Astrocyte of the cerebellum (primary cell): ENCODE measurements at regions not wholly inside any gene's neighbourhood (a gene's known extent, or its start where the extent isn't known, plus 50 kb on each side); places are given as distances from the start of the nearest gene placed in this dataset.
A peak's percentile ranks its signal among the peaks of the same experiment; 100 is the strongest.

Experiments used
- DNase-seq: peaks from one replicate; pipeline ENCODE4 v3.0.0-alpha.2; 2011; ENCODE audit warnings: low read depth
- H3K4me3 ChIP-seq: 2 replicates; pipeline ENCODE4 v1.5.1; 2011; ENCODE audit warnings: mild to moderate bottlenecking, low read depth, low read length, moderate library complexity
- in situ Hi-C: cut with HindIII; loops from 2 replicates; pipeline ENCODE4 v1.10.0; 2017; ENCODE audit warnings: low sequenced_read_pairs
- TF ChIP-seq, protein P1 (sequence below): IDR thresholded peaks from 2 replicates; pipeline ENCODE4 v1.5.1; 2012; ENCODE audit warnings: low read length, low read depth, moderate library complexity, mild to moderate bottlenecking; ENCODE audit errors: missing control alignments

DNA sequence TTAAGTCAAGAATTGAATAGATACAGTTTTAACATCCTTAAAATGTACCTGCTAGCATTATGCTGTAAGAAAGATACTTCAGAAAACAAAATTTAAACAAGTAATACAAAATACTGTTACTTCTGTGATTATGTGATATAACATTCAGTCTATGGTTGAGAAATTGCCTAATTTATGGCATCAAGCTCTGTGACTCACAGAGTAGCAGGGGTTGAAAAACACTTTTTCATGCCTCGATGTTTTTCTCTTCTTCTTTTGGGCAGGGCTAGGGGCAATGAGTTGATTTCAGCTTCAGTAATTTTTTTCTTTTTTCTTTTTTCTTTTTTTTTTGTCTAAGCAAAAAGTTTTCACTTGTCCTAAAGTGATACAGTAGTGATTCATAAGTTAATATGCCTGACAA, 209.2 kb downstream of the MBL2 start:
- TF ChIP-seq, protein P1, sequence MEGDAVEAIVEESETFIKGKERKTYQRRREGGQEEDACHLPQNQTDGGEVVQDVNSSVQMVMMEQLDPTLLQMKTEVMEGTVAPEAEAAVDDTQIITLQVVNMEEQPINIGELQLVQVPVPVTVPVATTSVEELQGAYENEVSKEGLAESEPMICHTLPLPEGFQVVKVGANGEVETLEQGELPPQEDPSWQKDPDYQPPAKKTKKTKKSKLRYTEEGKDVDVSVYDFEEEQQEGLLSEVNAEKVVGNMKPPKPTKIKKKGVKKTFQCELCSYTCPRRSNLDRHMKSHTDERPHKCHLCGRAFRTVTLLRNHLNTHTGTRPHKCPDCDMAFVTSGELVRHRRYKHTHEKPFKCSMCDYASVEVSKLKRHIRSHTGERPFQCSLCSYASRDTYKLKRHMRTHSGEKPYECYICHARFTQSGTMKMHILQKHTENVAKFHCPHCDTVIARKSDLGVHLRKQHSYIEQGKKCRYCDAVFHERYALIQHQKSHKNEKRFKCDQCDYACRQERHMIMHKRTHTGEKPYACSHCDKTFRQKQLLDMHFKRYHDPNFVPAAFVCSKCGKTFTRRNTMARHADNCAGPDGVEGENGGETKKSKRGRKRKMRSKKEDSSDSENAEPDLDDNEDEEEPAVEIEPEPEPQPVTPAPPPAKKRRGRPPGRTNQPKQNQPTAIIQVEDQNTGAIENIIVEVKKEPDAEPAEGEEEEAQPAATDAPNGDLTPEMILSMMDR: no peak
- in situ Hi-C loops: no loop called here
- DNase-seq: no peak

DNA sequence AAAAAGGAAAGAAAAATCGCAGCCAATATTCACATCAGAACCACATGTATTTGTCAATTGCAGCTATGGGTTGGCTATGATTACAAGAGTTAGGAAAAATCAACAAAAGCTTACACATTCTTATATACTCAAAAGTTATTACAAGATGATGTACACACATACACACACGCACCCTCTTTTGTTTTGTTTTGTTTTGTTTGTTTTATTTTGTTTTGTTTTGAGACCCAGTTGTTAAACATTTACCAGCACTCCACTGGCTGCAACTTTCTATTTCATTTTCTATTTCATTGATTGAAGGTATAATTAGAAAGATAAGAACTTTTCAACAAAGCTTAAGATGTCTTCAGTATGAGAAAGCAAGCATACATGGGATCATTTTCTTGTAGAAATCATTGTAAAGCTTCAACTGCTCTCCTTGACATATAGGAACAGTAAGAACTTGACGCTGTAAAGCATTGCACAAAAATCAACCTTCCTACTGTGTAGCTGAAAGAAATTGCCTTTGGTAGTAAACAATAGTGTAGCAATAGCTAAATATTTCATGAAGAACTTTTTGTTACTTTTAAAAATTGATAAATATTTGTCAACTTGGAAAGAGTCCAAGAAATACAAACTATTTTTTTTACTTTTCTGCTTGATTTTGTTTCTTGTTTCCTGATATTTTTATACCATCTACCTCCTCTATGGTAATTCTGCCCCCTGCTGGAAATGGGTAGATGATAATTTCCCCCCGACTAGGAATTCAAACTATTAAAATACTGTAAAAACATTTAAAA, 205.9 kb downstream of the MBL2 start:
- peak; percentile 32 for DNase-seq

More for the DNA sequence above, 209.2 kb downstream of the MBL2 start:
- H3K4me3 ChIP-seq: no peak overlapping the region

DNA sequence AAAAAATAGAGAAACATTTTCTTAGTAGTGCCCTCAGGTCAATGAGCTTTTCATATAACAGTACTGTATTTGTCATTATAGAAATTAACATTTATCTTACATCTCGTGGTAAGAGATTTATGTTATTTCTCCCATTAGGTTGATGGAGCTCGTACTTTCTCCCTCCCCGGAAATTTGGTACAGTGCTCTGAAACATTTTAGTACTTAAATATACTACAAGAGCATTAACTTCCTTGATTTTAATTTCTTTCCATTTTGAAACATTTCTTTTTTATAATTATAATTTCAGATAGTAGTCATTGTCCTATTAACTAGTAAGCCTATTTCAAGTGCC, 205.4 kb downstream of the MBL2 start:
- in situ Hi-C loops: no loop called here
- H3K4me3 ChIP-seq: no peak overlapping the region

More for the DNA sequence above, 205.9 kb downstream of the MBL2 start:
- no peak overlapping the region for H3K4me3 ChIP-seq
- in situ Hi-C loops: no loop called here
- TF ChIP-seq, protein P1: peak; percentile 45

DNA sequence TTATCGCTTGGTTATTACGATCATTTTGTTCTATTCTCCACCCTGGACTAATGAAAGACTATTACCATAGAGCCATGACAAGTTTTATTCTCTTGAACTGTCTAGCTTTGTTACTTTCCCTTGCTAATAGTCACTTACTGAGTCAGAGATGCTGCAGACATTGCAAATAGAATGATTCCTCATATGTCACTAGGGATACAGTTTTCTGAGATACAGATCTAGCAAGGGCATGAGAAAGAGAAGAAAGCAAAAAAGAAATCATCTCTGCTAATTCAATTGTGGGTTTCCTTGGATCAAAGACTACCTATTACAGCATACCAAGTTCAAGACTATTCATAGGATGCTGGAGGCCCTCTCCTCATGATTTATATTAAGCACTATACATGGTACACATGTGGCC, 204.3 kb downstream of the MBL2 start:
- no peak overlapping the region for H3K4me3 ChIP-seq
- in situ Hi-C loops: no loop called here
- TF ChIP-seq, protein P1: no peak
- no peak for DNase-seq

More for the DNA sequence above, 205.4 kb downstream of the MBL2 start:
- TF ChIP-seq, protein P1: no peak
- no peak for DNase-seq

DNA sequence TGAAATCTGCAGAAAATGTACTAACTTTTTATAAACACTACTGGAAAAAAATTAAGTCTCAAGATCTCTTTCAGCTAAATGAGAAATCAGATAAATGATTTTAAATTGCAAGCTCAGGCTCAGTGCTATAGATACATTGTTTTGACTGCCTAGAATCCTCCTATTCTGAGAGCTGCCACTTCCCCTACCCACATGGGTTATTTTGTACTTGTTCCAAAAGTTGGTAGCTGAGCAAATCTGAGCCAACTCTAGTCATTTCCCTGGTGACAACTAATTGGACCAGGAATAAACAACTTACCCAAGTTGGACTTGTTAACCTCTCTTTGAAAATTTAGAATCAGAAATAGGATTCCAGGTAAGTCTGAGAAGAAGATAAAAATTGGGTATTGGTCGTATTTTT, 202.1 kb downstream of the MBL2 start:
- no peak for DNase-seq
- H3K4me3 ChIP-seq: no peak overlapping the region
- TF ChIP-seq, protein P1: no peak
- in situ Hi-C loops: no loop called here

DNA sequence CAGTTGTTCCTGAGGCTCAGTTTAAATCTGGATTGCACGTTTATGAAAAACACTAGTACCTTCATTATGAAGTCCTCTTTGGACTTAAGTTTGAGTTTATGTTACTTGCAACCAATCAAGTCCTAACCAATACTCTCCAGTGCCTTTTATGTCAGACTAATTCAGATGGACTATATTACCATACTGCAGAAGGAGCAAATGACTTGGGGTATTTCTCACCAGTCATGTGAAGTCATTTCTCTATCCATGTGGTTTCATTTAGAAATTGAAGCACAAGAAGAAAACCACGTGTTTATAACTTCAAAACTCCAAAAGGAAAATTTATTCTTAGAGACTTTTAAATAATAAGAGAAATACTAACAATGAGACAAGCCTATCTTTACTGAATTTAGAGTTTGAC, 201.6 kb downstream of the MBL2 start:
- TF ChIP-seq, protein P1: no peak
- no peak for DNase-seq
- in situ Hi-C loops: no loop called here
- no peak overlapping the region for H3K4me3 ChIP-seq
